ENCODE measurements at regions not wholly inside any gene's neighbourhood (a gene's known extent, or its start where the extent isn't known, plus 50 kb on each side); places are given as distances from the start of the nearest gene placed in this dataset.

- DNase-seq (no peak), ATAC-seq (replicated peaks) (no peak)
- Mint-ChIP-seq H3K27ac (no peak overlapping the region), H3K9me3 (no peaks in the 10 kb centered on the region), H3K4me1 (no peaks in the 10 kb centered on the region), H3K4me3 (no peak overlapping the region), H3K36me3 (no peaks in the 10 kb centered on the region), H3K27me3 (peaks cover 10 to 44% of the 10 kb centered on the region in 2 donors)
Measured at GRCh38 chr2:204012072-204012653, 75.6 kb downstream of the ICOS start.

GRCh38 chr2:204015118-204015843 is 78.7 kb downstream of the ICOS start:
- Mint-ChIP-seq H3K4me3 (no peak overlapping the region), H3K36me3 (no peaks in the 10 kb centered on the region), H3K4me1 (no peaks in the 10 kb centered on the region), H3K27ac (no peak overlapping the region), H3K9me3 (peaks cover 0 to 2% of the 10 kb centered on the region in 2 donors), H3K27me3 (peaks cover 12 to 22% of the 10 kb centered on the region in 2 donors)
- DNase-seq (no peak), ATAC-seq (replicated peaks) (no peak)

GRCh38 chr2:204018717-204019116 is 82.2 kb downstream of the ICOS start:
- Mint-ChIP-seq H3K9me3 (peaks cover 0 to 2% of the 10 kb centered on the region in 2 donors), H3K27me3 (peaks cover 14% of the 10 kb centered on the region in 2 donors), H3K27ac (no peak overlapping the region), H3K4me3 (no peak overlapping the region), H3K4me1 (no peaks in the 10 kb centered on the region), H3K36me3 (no peaks in the 10 kb centered on the region)
- DNase-seq: no peak
- ATAC-seq (replicated peaks): no peak

- H3K4me3 Mint-ChIP-seq: no peak overlapping the region
Measured at GRCh38 chr2:204019572-204020501, 83.3 kb downstream of the ICOS start.

GRCh38 chr2:204021290-204022081 is 84.9 kb downstream of the ICOS start:
- no peak for ATAC-seq (replicated peaks)
- H3K27me3 Mint-ChIP-seq: peaks cover 12 to 24% of the 10 kb centered on the region in 2 donors
- H3K4me3 Mint-ChIP-seq: no peak overlapping the region
- DNase-seq: no peak
- peaks cover 0 to under 1% of the 10 kb centered on the region in 2 donors for H3K36me3 Mint-ChIP-seq
- H3K27ac Mint-ChIP-seq: no peak overlapping the region
- H3K4me1 Mint-ChIP-seq: peaks cover 2 to 3% of the 10 kb centered on the region in 2 donors
- peaks cover 0 to 2% of the 10 kb centered on the region in 2 donors for H3K9me3 Mint-ChIP-seq

More at GRCh38 chr2:204019572-204020501, 83.3 kb downstream of the ICOS start:
- peaks cover 0 to 2% of the 10 kb centered on the region in 2 donors for H3K9me3 Mint-ChIP-seq
- H3K27me3 Mint-ChIP-seq: peaks cover 6 to 13% of the 10 kb centered on the region in 2 donors
- H3K4me1 Mint-ChIP-seq: no peaks in the 10 kb centered on the region
- ATAC-seq (replicated peaks): peak in 1 of 2 donors; percentile 77
- no peak for DNase-seq
- H3K27ac Mint-ChIP-seq: no peak overlapping the region
- no peaks in the 10 kb centered on the region for H3K36me3 Mint-ChIP-seq

- DNase-seq: no peak
- ATAC-seq (replicated peaks): no peak
- Mint-ChIP-seq H3K36me3 (peaks cover 0 to 2% of the 10 kb centered on the region in 2 donors), H3K4me1 (peaks cover 10 to 14% of the 10 kb centered on the region in 2 donors), H3K27me3 (peaks cover 15 to 25% of the 10 kb centered on the region in 2 donors), H3K9me3 (peaks cover 0 to 2% of the 10 kb centered on the region in 2 donors), H3K4me3 (no peak overlapping the region), H3K27ac (no peak overlapping the region)
Measured at GRCh38 chr2:204022550-204022949, 86.0 kb downstream of the ICOS start.

GRCh38 chr2:204023088-204023487 is 86.5 kb downstream of the ICOS start:
- DNase-seq (no peak), ATAC-seq (replicated peaks) (no peak)
- H3K4me1 Mint-ChIP-seq: peaks cover 11 to 17% of the 10 kb centered on the region in 2 donors
- H3K27ac Mint-ChIP-seq: no peak overlapping the region
- no peak overlapping the region for H3K4me3 Mint-ChIP-seq
- peaks cover 0 to 2% of the 10 kb centered on the region in 2 donors for H3K9me3 Mint-ChIP-seq
- peaks cover 15 to 19% of the 10 kb centered on the region in 2 donors for H3K27me3 Mint-ChIP-seq
- peaks cover 0 to 2% of the 10 kb centered on the region in 2 donors for H3K36me3 Mint-ChIP-seq

- Mint-ChIP-seq H3K27ac (no peak overlapping the region), H3K4me1 (peaks cover 11 to 17% of the 10 kb centered on the region in 2 donors), H3K9me3 (peaks cover 0 to 2% of the 10 kb centered on the region in 2 donors), H3K4me3 (no peak overlapping the region), H3K36me3 (peaks cover 0 to 2% of the 10 kb centered on the region in 2 donors), H3K27me3 (peaks cover 15 to 19% of the 10 kb centered on the region in 2 donors)
- ATAC-seq (replicated peaks) (no peak), DNase-seq (no peak)
Measured at GRCh38 chr2:204024503-204024902, 87.9 kb downstream of the ICOS start.

GRCh38 chr2:204024906-204025475 is 88.4 kb downstream of the ICOS start:
- H3K27ac Mint-ChIP-seq: no peak overlapping the region
- no peak for ATAC-seq (replicated peaks)

GRCh38 chr2:204026294-204026693 is 89.7 kb downstream of the ICOS start:
- Mint-ChIP-seq H3K27ac (no peak overlapping the region), H3K4me3 (no peak overlapping the region), H3K36me3 (peaks cover 0 to 2% of the 10 kb centered on the region in 2 donors), H3K27me3 (peaks cover 15 to 19% of the 10 kb centered on the region in 2 donors), H3K9me3 (no peaks in the 10 kb centered on the region), H3K4me1 (peaks cover 11 to 17% of the 10 kb centered on the region in 2 donors)
- ATAC-seq (replicated peaks) (no peak), DNase-seq (no peak)

More at GRCh38 chr2:204024906-204025475, 88.4 kb downstream of the ICOS start:
- DNase-seq: no peak
- no peak overlapping the region for H3K4me3 Mint-ChIP-seq
- peaks cover 0 to 2% of the 10 kb centered on the region in 2 donors for H3K36me3 Mint-ChIP-seq
- H3K4me1 Mint-ChIP-seq: peaks cover 11 to 17% of the 10 kb centered on the region in 2 donors
- H3K27me3 Mint-ChIP-seq: peaks cover 15 to 19% of the 10 kb centered on the region in 2 donors
- peaks cover 0 to 1% of the 10 kb centered on the region in 2 donors for H3K9me3 Mint-ChIP-seq

GRCh38 chr2:204027091-204027490 is 90.5 kb downstream of the ICOS start:
- ATAC-seq (replicated peaks): peak; percentile 96 to 98
- Mint-ChIP-seq H3K4me3 (no peak overlapping the region), H3K4me1 (peaks cover 11 to 17% of the 10 kb centered on the region in 2 donors), H3K27me3 (peaks cover 15 to 19% of the 10 kb centered on the region in 2 donors), H3K9me3 (no peaks in the 10 kb centered on the region), H3K27ac (no peak overlapping the region), H3K36me3 (peaks cover 0 to 2% of the 10 kb centered on the region in 2 donors)
- DNase-seq: peak; percentile 5

- Mint-ChIP-seq H3K27me3 (peaks cover 12 to 14% of the 10 kb centered on the region in 2 donors), H3K27ac (no peak overlapping the region), H3K4me1 (peaks cover 11 to 17% of the 10 kb centered on the region in 2 donors), H3K4me3 (no peak overlapping the region), H3K9me3 (no peaks in the 10 kb centered on the region), H3K36me3 (peaks cover 0 to 2% of the 10 kb centered on the region in 2 donors)
- no peak for ATAC-seq (replicated peaks)
- DNase-seq: no peak
Measured at GRCh38 chr2:204030322-204030721, 93.8 kb downstream of the ICOS start.

- Mint-ChIP-seq H3K9me3 (peaks cover 2 to 3% of the 10 kb centered on the region in 2 donors), H3K4me1 (peaks cover 11 to 17% of the 10 kb centered on the region in 2 donors)
Measured at GRCh38 chr2:204031056-204031455, 94.5 kb downstream of the ICOS start.

More at GRCh38 chr2:204031056-204031455, 94.5 kb downstream of the ICOS start:
- DNase-seq (no peak), ATAC-seq (replicated peaks) (no peak)
- Mint-ChIP-seq H3K36me3 (peaks cover 0 to 2% of the 10 kb centered on the region in 2 donors), H3K27me3 (peaks cover 6 to 7% of the 10 kb centered on the region in 2 donors), H3K27ac (no peak overlapping the region), H3K4me3 (no peak overlapping the region)

Data from stimulated activated naive B cell treated with anti-CD40 and anti-IgM and Interleukin-4, amounts not matched to agents 10 μg/mL and 1 μg/mL and 100 μg/mL, for 72 hours (primary cell).